HCT116 (cell line): ENCODE measurements at regions not wholly inside any gene's neighbourhood (a gene's known extent, or its start where the extent isn't known, plus 50 kb on each side); places are given as distances from the start of the nearest gene placed in this dataset.

ENCODE experiments used
- ATAC-seq: fragments of 200-7000 bp; cut with Tn5 transposase; 2 replicates; pipeline ENCODE4 v1.9.1; 2020; ENCODE audit warnings: mild to moderate bottlenecking, moderate library complexity
- BruUV-seq: library from RNA; stranded (reverse); fragments of 400-500 nt; replicated peaks from 2 replicates; lab custom pipeline; 2021; lab: Mats Ljungman, UMichigan
- CTCF ChIA-PET: fragments of 300-600 bp; sonication (Branson Sonifier 250); formaldehyde crosslinking; loops from one replicate; lab custom pipeline; 2021; ENCODE audit warnings: antibody characterized with exemption; lab: Charles Lee
- POLR2A ChIA-PET: fragments of 300-600, 350-600 bp; sonication (Branson Sonifier 250); formaldehyde crosslinking; loops from one replicate; lab custom pipeline; 2021; ENCODE audit warnings: antibody characterized with exemption; lab: Charles Lee
- RAD21 ChIA-PET, 2 experiments: fragments of 300-600 bp; sonication (Branson Sonifier 250); formaldehyde crosslinking; loops; one replicate each; lab custom pipeline; 2023; ENCODE audit warnings: low total read pairs in 2 of 2; ENCODE audit not compliant: uncharacterized antibody in 2 of 2, unreplicated experiment in 2 of 2, low non-redundant PET in 1 of 2; lab: Charles Lee
- DNase-seq: peaks from one replicate; pipeline ENCODE4 v3.0.0-alpha.2; 2010; ENCODE audit warnings: low read depth, low spot score
- H2AFZ ChIP-seq: fragments of 200-600 bp; shearing (Covaris generic), sonication (generic); 2 replicates; pipeline ENCODE4 v1.6.1; 2017; ENCODE audit warnings: low read depth, mixed run types, mixed read lengths, antibody characterized with exemption, low read length; ENCODE audit not compliant: poor library complexity, severe bottlenecking
- H3K27ac ChIP-seq: 2 replicates; pipeline ENCODE4 v1.5.1; 2012; ENCODE audit warnings: low read depth, low read length
- H3K27me3 ChIP-seq: fragments of 200-600 bp; sonication (generic); 2 replicates; pipeline ENCODE4 v1.6.1; 2016; ENCODE audit warnings: mixed run types, low read length, mixed read lengths; ENCODE audit not compliant: insufficient read depth
- H3K36me3 ChIP-seq, 2 experiments: fragments of 200-500 bp in 1 of 2; fragments of 200-600 bp in 1 of 2; sonication (Bioruptor generic) in 1 of 2; sonication (generic) in 1 of 2; 2 replicates each; pipeline versions ENCODE4 v1.5.1 to v1.6.1; 2014 to 2016; ENCODE audit warnings: low read length in 2 of 2, inconsistent platforms in 1 of 2, mixed read lengths in 1 of 2, mixed run types in 1 of 2; ENCODE audit not compliant: insufficient read depth in 2 of 2, control insufficient read depth in 1 of 2
- H3K4me1 ChIP-seq, 2 experiments: fragments of 200-600 bp in 1 of 2; sonication (generic) in 1 of 2; 2 replicates each; pipeline versions ENCODE4 v1.5.1 to v1.6.1; 2012 to 2017; ENCODE audit warnings: low read length in 2 of 2, inconsistent platforms in 1 of 2, mild to moderate bottlenecking in 1 of 2, mixed read lengths in 1 of 2, mixed run types in 1 of 2, moderate library complexity in 1 of 2; ENCODE audit not compliant: insufficient read depth in 2 of 2, control insufficient read depth in 1 of 2
- H3K4me2 ChIP-seq: fragments of 200-600 bp; sonication (generic); 2 replicates; pipeline ENCODE4 v1.6.1; 2017; ENCODE audit warnings: mixed run types, low read length, mixed read lengths
- H3K4me3 ChIP-seq, 2 experiments: fragments of 200-600 bp in 1 of 2; sonication (generic) in 1 of 2; replicated peaks in 1 of 2; 2 replicates each; pipeline ENCODE4 v1.5.1; 2011 to 2016; ENCODE audit warnings: low read length in 2 of 2, control low read depth in 1 of 2, low read depth in 1 of 2, mild to moderate bottlenecking in 1 of 2, mixed read lengths in 1 of 2, mixed run types in 1 of 2
- H3K79me2 ChIP-seq: fragments of 200-600 bp; sonication (generic); 2 replicates; pipeline ENCODE4 v1.6.1; 2017; ENCODE audit warnings: mild to moderate bottlenecking, mixed run types, low read length, moderate library complexity, mixed read lengths; ENCODE audit not compliant: insufficient read depth
- H3K9ac ChIP-seq: fragments of 200-600 bp; sonication (generic); 2 replicates; pipeline ENCODE4 v1.6.1; 2016; ENCODE audit warnings: low read length, mixed read lengths
- H3K9me2 ChIP-seq: fragments of 200-600 bp; sonication (generic), shearing (Covaris generic); 2 replicates; pipeline ENCODE4 v1.6.1; 2017; ENCODE audit warnings: mixed run types, mild to moderate bottlenecking, moderate library complexity; ENCODE audit not compliant: insufficient read depth
- H3K9me3 ChIP-seq, 2 experiments: fragments of 200-500 bp in 1 of 2; fragments of 200-600 bp in 1 of 2; sonication (Bioruptor generic) in 1 of 2; sonication (generic) in 1 of 2; 2 replicates each; pipeline ENCODE4 v1.6.1; 2014 to 2017; ENCODE audit warnings: low read length in 2 of 2, mixed read lengths in 2 of 2, inconsistent platforms in 1 of 2, low read depth in 1 of 2, mild to moderate bottlenecking in 1 of 2, mixed run types in 1 of 2, moderate library complexity in 1 of 2; ENCODE audit not compliant: control insufficient read depth in 1 of 2, insufficient read depth in 1 of 2
- H4K20me1 ChIP-seq: fragments of 200-600 bp; sonication (generic), shearing (Covaris generic); 2 replicates; pipeline ENCODE4 v1.6.1; 2017; ENCODE audit warnings: mixed run types, mild to moderate bottlenecking, moderate library complexity; ENCODE audit not compliant: insufficient read depth
- CBX3 ChIP-seq: IDR thresholded peaks from 2 replicates; pipeline ENCODE4 v1.6.1; 2012; ENCODE audit warnings: low read depth
- EGR1 ChIP-seq: IDR thresholded peaks from 2 replicates; pipeline ENCODE4 v1.6.1; 2012; ENCODE audit warnings: low read depth
- EZH2phosphoT487 ChIP-seq: fragments of 200-600 bp; IDR thresholded peaks from 2 replicates; pipeline ENCODE4 v1.6.1; 2018; ENCODE audit warnings: antibody characterized with exemption, borderline replicate concordance
- JUND ChIP-seq: IDR thresholded peaks from 2 replicates; pipeline ENCODE4 v1.6.1; 2012
- POLR2A ChIP-seq: IDR thresholded peaks from 2 replicates; pipeline ENCODE4 v1.7.0; 2011; ENCODE audit warnings: borderline replicate concordance; ENCODE audit not compliant: insufficient read depth, insufficient read length; ENCODE audit errors: extremely low read depth
- POLR2AphosphoS5 ChIP-seq: IDR thresholded peaks from 2 replicates; pipeline ENCODE4 v1.6.1; 2011; ENCODE audit warnings: mild to moderate bottlenecking, low read depth, low read length, moderate library complexity
- RAD21 ChIP-seq: IDR thresholded peaks from 2 replicates; pipeline ENCODE4 v1.6.1; 2012; ENCODE audit warnings: low read depth, mild to moderate bottlenecking
- SIN3A ChIP-seq: IDR thresholded peaks from 2 replicates; pipeline ENCODE4 v1.6.1; 2012; ENCODE audit warnings: low read depth
- SP1 ChIP-seq: IDR thresholded peaks from 2 replicates; pipeline ENCODE4 v1.6.1; 2012; ENCODE audit warnings: low read depth
- SRF ChIP-seq: IDR thresholded peaks from 2 replicates; pipeline ENCODE4 v1.6.1; 2012; ENCODE audit warnings: low read depth
- YY1 ChIP-seq: IDR thresholded peaks from 2 replicates; pipeline ENCODE4 v1.6.1; 2011; ENCODE audit warnings: low read length, low read depth, moderate library complexity, mild to moderate bottlenecking; ENCODE audit not compliant: insufficient replicate concordance; ENCODE audit errors: extremely low read depth
- ZFX ChIP-seq: fragments of 450-650 bp; IDR thresholded peaks from 2 replicates; pipeline ENCODE4 v1.6.1; 2017
- ZNF274 ChIP-seq: fragments of 200-500 bp; sonication (Bioruptor generic); IDR thresholded peaks from 2 replicates; pipeline ENCODE4 v1.6.1; 2014; ENCODE audit warnings: mild to moderate bottlenecking, low read depth, low read length, inconsistent platforms
- intact Hi-C: fragments of 100-400 bp; cut with micrococcal nuclease; formaldehyde crosslinking; loops from 2 replicates; pipeline ENCODE4 v1.10.0; 2022
- TF ChIP-seq, protein P1 (sequence below): IDR thresholded peaks from 2 replicates; pipeline ENCODE4 v1.6.1; 2011; ENCODE audit warnings: mild to moderate bottlenecking, low read length, moderate library complexity; ENCODE audit not compliant: insufficient replicate concordance; ENCODE audit errors: extremely low read depth
- TF ChIP-seq, protein P2 (sequence below): IDR thresholded peaks from 2 replicates; pipeline ENCODE4 v1.6.1; 2012
- TF ChIP-seq, protein P3 (sequence below): IDR thresholded peaks from 2 replicates; pipeline ENCODE4 v1.6.1; 2012; ENCODE audit warnings: low read depth

DNA sequence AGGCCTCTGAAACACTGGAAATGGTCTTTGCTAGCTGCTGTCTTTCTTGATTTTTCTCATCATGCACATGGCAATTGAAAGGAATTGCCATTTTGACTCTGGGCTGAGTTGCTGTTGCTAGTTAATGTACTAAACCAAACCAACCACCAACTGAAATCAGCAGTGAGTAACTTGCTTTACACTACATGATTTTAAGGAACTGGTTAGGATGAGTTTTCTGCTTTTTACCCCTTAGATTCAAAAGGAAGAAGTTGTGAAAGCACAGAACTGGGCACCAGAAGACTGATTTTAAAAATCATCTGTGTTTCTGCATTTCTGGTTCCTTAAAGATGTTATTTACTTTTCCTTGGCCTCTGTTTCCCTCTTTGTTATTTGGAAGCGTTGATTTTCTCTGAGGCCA, 361.9 kb downstream of the HLX start:
- H3K4me1 ChIP-seq, result no peaks in the 10 kb centered on the region
- H3K9me2 ChIP-seq, result no peaks in the 10 kb centered on the region; the same call in 1 of the 2 replicates
- H3K79me2 ChIP-seq, result no peaks in the 10 kb centered on the region
- no peaks in the 10 kb centered on the region; the same call in 1 of the 2 replicates for H4K20me1 ChIP-seq
- H3K27me3 ChIP-seq, result no peaks in the 10 kb centered on the region
- no TSS peak for BruUV-seq
- no peak overlapping the region for H3K4me2 ChIP-seq
- H3K9me3 ChIP-seq, result no peaks in the 10 kb centered on the region
- intact Hi-C loops, result no loop called here
- H2AFZ ChIP-seq, result no peak overlapping the region
- H3K4me3 ChIP-seq, result no peak overlapping the region
- no peak overlapping the region for H3K9ac ChIP-seq
- ChIA-PET RAD21 (no interaction called here), CTCF (no interaction called here), POLR2A (no interaction called here)
- no peak for TF ChIP-seq SIN3A
- no peak for TF ChIP-seq EZH2phosphoT487
- H3K36me3 ChIP-seq, result no peaks in the 10 kb centered on the region
- ATAC-seq, result no peak
- DNase-seq, result no peak
- H3K27ac ChIP-seq, result no peak overlapping the region

DNA sequence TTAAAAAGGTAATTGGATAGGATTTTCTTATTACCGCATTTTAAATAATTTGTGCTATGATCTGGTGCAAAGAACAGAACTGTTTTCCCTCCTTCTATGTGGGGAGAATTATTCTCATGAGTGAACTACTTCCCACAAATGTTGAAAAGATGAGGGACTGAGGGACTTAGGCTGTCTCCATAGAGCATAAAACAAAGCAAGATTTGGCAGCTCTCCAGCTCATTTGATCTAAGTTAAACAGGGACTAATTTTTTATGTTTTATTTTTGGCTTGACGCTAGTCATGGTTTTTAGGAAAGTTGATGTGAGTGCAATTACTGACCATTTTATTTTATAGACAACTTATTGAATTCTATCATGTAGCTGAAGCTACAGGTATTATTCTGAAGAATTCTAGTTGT, 362.3 kb downstream of the HLX start:
- DNase-seq (no peak), ATAC-seq (no peak)
- ChIA-PET POLR2A (no interaction called here), RAD21 (no interaction called here), CTCF (no interaction called here)
- Histone ChIP-seq H4K20me1 (no peaks in the 10 kb centered on the region; the same call in 1 of the 2 replicates), H3K4me3 (no peak overlapping the region), H3K27me3 (no peaks in the 10 kb centered on the region), H3K4me1 (no peaks in the 10 kb centered on the region), H3K27ac (no peak overlapping the region), H3K79me2 (no peaks in the 10 kb centered on the region), H3K36me3 (no peaks in the 10 kb centered on the region), H3K9me2 (no peaks in the 10 kb centered on the region; the same call in 1 of the 2 replicates), H3K9ac (no peak overlapping the region), H2AFZ (no peak overlapping the region), H3K9me3 (no peaks in the 10 kb centered on the region), H3K4me2 (no peak overlapping the region)
- TF ChIP-seq SP1 (no peak), YY1 (no peak), ZNF274 (no peak), POLR2AphosphoS5 (no peak), CBX3 (no peak), RAD21 (no peak), SRF (no peak), ZFX (no peak), EGR1 (no peak), JUND (no peak), POLR2A (no peak)
- TF ChIP-seq, protein P1, sequence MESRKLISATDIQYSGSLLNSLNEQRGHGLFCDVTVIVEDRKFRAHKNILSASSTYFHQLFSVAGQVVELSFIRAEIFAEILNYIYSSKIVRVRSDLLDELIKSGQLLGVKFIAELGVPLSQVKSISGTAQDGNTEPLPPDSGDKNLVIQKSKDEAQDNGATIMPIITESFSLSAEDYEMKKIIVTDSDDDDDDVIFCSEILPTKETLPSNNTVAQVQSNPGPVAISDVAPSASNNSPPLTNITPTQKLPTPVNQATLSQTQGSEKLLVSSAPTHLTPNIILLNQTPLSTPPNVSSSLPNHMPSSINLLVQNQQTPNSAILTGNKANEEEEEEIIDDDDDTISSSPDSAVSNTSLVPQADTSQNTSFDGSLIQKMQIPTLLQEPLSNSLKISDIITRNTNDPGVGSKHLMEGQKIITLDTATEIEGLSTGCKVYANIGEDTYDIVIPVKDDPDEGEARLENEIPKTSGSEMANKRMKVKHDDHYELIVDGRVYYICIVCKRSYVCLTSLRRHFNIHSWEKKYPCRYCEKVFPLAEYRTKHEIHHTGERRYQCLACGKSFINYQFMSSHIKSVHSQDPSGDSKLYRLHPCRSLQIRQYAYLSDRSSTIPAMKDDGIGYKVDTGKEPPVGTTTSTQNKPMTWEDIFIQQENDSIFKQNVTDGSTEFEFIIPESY, result no peak
- TF ChIP-seq, protein P2, sequence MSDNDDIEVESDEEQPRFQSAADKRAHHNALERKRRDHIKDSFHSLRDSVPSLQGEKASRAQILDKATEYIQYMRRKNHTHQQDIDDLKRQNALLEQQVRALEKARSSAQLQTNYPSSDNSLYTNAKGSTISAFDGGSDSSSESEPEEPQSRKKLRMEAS, result no peak
- TF ChIP-seq, protein P3, sequence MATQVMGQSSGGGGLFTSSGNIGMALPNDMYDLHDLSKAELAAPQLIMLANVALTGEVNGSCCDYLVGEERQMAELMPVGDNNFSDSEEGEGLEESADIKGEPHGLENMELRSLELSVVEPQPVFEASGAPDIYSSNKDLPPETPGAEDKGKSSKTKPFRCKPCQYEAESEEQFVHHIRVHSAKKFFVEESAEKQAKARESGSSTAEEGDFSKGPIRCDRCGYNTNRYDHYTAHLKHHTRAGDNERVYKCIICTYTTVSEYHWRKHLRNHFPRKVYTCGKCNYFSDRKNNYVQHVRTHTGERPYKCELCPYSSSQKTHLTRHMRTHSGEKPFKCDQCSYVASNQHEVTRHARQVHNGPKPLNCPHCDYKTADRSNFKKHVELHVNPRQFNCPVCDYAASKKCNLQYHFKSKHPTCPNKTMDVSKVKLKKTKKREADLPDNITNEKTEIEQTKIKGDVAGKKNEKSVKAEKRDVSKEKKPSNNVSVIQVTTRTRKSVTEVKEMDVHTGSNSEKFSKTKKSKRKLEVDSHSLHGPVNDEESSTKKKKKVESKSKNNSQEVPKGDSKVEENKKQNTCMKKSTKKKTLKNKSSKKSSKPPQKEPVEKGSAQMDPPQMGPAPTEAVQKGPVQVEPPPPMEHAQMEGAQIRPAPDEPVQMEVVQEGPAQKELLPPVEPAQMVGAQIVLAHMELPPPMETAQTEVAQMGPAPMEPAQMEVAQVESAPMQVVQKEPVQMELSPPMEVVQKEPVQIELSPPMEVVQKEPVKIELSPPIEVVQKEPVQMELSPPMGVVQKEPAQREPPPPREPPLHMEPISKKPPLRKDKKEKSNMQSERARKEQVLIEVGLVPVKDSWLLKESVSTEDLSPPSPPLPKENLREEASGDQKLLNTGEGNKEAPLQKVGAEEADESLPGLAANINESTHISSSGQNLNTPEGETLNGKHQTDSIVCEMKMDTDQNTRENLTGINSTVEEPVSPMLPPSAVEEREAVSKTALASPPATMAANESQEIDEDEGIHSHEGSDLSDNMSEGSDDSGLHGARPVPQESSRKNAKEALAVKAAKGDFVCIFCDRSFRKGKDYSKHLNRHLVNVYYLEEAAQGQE, result no peak
- BruUV-seq, result no TSS peak
- intact Hi-C loops, result no loop called here
